Suprapubic skin (tissue), 4 donors: ENCODE measurements at regions not wholly inside any gene's neighbourhood (a gene's known extent, or its start where the extent isn't known, plus 50 kb on each side); places are given as distances from the start of the nearest gene placed in this dataset.

ENCODE experiments used
- DNase-seq, 2 donors: peaks; one replicate each; pipeline ENCODE4 v3.0.0-alpha.2; 2019; ENCODE audit warnings: low spot score in 2 of 2
- H3K27ac ChIP-seq: fragments of 200-600 bp; sonication (generic); one replicate; pipeline ENCODE4 v1.5.1; 2019
- H3K27me3 ChIP-seq: fragments of 200-600 bp; sonication (generic); one replicate; pipeline ENCODE4 v1.5.1; 2019
- H3K36me3 ChIP-seq: fragments of 200-600 bp; sonication (generic); one replicate; pipeline ENCODE4 v1.5.1; 2019
- H3K4me1 ChIP-seq: fragments of 200-600 bp; sonication (generic); one replicate; pipeline ENCODE4 v1.5.1; 2019
- H3K4me3 ChIP-seq: fragments of 200-600 bp; sonication (generic); one replicate; pipeline ENCODE4 v1.5.1; 2019; ENCODE audit warnings: mild to moderate bottlenecking
- H3K9me3 ChIP-seq: fragments of 200-600 bp; sonication (generic); one replicate; pipeline ENCODE4 v1.5.1; 2019
- CTCF ChIP-seq, 2 donors: fragments of 200-600 bp in 1 of 2; fragments of 450-650 bp in 1 of 2; sonication (generic) in 1 of 2; IDR thresholded peaks; one replicate each; pipeline ENCODE4 v1.5.1; 2016 to 2019; ENCODE audit warnings: antibody characterized with exemption in 2 of 2, mild to moderate bottlenecking in 1 of 2, moderate library complexity in 1 of 2
- EP300 ChIP-seq: sonication (generic); formaldehyde crosslinking; IDR thresholded peaks from one replicate; pipeline ENCODE4 v1.6.1; 2017; ENCODE audit warnings: antibody characterized with exemption
- POLR2A ChIP-seq, 2 donors: fragments of 450-650 bp; IDR thresholded peaks; one replicate each; pipeline ENCODE4 v1.6.1; 2017; ENCODE audit warnings: antibody characterized with exemption in 2 of 2, mild to moderate bottlenecking in 2 of 2, moderate library complexity in 2 of 2
- POLR2AphosphoS5 ChIP-seq, 3 donors: sonication (generic); formaldehyde crosslinking; IDR thresholded peaks; one replicate each; pipeline ENCODE4 v1.6.1; 2017; ENCODE audit warnings: antibody characterized with exemption in 3 of 3
- WGBS: methylation state at CpG from one replicate; pipeline ENCODE4 v1.1.5; 2018; 5-methylcytosine and 5-hydroxymethylcytosine counted together

- no peak overlapping the region for H3K27ac ChIP-seq
- 96% methylated on average over 7 of the region's 8 CpGs for WGBS
Observed at GRCh38 chr10:37679465-37679864, 177.9 kb downstream of the ZNF248 start.

GRCh38 chr10:37675449-37675848 is 182.0 kb downstream of the ZNF248 start:
- H3K4me3 ChIP-seq = no peak overlapping the region
- no peaks in the 10 kb centered on the region for H3K36me3 ChIP-seq
- WGBS = 78% methylated on average over 4 of the region's 4 CpGs
- no peak for DNase-seq
- H3K4me1 ChIP-seq = no peaks in the 10 kb centered on the region
- H3K27me3 ChIP-seq = no peaks in the 10 kb centered on the region
- no peak overlapping the region for H3K27ac ChIP-seq
- H3K9me3 ChIP-seq = peaks cover 19% of the 10 kb centered on the region
- TF ChIP-seq EP300 (no peak), CTCF (IDR thresholded peaks at IDR 0.05) (no peak), POLR2A (IDR thresholded peaks at IDR 0.05) (no peak), POLR2AphosphoS5 (IDR thresholded peaks at IDR 0.05) (no peak)

More at GRCh38 chr10:37679465-37679864, 177.9 kb downstream of the ZNF248 start:
- TF ChIP-seq CTCF (IDR thresholded peaks at IDR 0.05) = no peak
- TF ChIP-seq EP300 = no peak
- no peak for TF ChIP-seq POLR2AphosphoS5 (IDR thresholded peaks at IDR 0.05)
- no peak for TF ChIP-seq POLR2A (IDR thresholded peaks at IDR 0.05)
- no peak for DNase-seq
- no peaks in the 10 kb centered on the region for H3K36me3 ChIP-seq
- no peak overlapping the region for H3K4me3 ChIP-seq
- peaks cover 15% of the 10 kb centered on the region for H3K9me3 ChIP-seq
- no peaks in the 10 kb centered on the region for H3K4me1 ChIP-seq
- no peaks in the 10 kb centered on the region for H3K27me3 ChIP-seq

- WGBS = 30% methylated on average over 1 of the region's 1 CpG
- Histone ChIP-seq H3K36me3 (no peaks in the 10 kb centered on the region), H3K27ac (no peak overlapping the region), H3K4me3 (no peak overlapping the region), H3K4me1 (no peaks in the 10 kb centered on the region), H3K9me3 (peaks cover 22% of the 10 kb centered on the region), H3K27me3 (no peaks in the 10 kb centered on the region)
- DNase-seq = no peak
- TF ChIP-seq POLR2AphosphoS5 (IDR thresholded peaks at IDR 0.05) = no peak
- TF ChIP-seq EP300 = no peak
Observed at GRCh38 chr10:37671802-37672201, 185.6 kb downstream of the ZNF248 start.

GRCh38 chr10:37667736-37668135 is 189.7 kb downstream of the ZNF248 start:
- H3K36me3 ChIP-seq = no peaks in the 10 kb centered on the region
- TF ChIP-seq POLR2A (IDR thresholded peaks at IDR 0.05) (no peak), POLR2AphosphoS5 (IDR thresholded peaks at IDR 0.05) (no peak), EP300 (no peak), CTCF (IDR thresholded peaks at IDR 0.05) (no peak)
- H3K4me1 ChIP-seq = no peaks in the 10 kb centered on the region
- DNase-seq = no peak
- no peaks in the 10 kb centered on the region for H3K27me3 ChIP-seq
- no peak overlapping the region for H3K27ac ChIP-seq
- peaks cover 39% of the 10 kb centered on the region for H3K9me3 ChIP-seq
- H3K4me3 ChIP-seq = no peak overlapping the region

GRCh38 chr10:37654466-37654865 is 202.9 kb downstream of the ZNF248 start:
- Histone ChIP-seq H3K27me3 (no peaks in the 10 kb centered on the region), H3K27ac (no peak overlapping the region), H3K4me1 (no peaks in the 10 kb centered on the region), H3K9me3 (peaks cover 37% of the 10 kb centered on the region), H3K36me3 (no peaks in the 10 kb centered on the region), H3K4me3 (no peak overlapping the region)
- TF ChIP-seq EP300 (no peak), CTCF (IDR thresholded peaks at IDR 0.05) (no peak), POLR2AphosphoS5 (IDR thresholded peaks at IDR 0.05) (no peak), POLR2A (IDR thresholded peaks at IDR 0.05) (no peak)
- DNase-seq = no peak
- WGBS = 75% methylated on average over 2 of the region's 2 CpGs

- H3K36me3 ChIP-seq = no peaks in the 10 kb centered on the region
- no peaks in the 10 kb centered on the region for H3K4me1 ChIP-seq
- no peaks in the 10 kb centered on the region for H3K27me3 ChIP-seq
- no peak overlapping the region for H3K27ac ChIP-seq
- no peak for DNase-seq
- TF ChIP-seq POLR2AphosphoS5 (IDR thresholded peaks at IDR 0.05) (no peak), CTCF (IDR thresholded peaks at IDR 0.05) (no peak), EP300 (no peak), POLR2A (IDR thresholded peaks at IDR 0.05) (no peak)
- 71% methylated on average over 1 of the region's 1 CpG for WGBS
- H3K4me3 ChIP-seq = no peak overlapping the region
- H3K9me3 ChIP-seq = peaks cover 6% of the 10 kb centered on the region
Observed at GRCh38 chr10:37643187-37643586, 214.2 kb downstream of the ZNF248 start.
